ENCODE measurements at regions not wholly inside any gene's neighbourhood (a gene's known extent, or its start where the extent isn't known, plus 50 kb on each side); places are given as distances from the start of the nearest gene placed in this dataset.

DNA sequence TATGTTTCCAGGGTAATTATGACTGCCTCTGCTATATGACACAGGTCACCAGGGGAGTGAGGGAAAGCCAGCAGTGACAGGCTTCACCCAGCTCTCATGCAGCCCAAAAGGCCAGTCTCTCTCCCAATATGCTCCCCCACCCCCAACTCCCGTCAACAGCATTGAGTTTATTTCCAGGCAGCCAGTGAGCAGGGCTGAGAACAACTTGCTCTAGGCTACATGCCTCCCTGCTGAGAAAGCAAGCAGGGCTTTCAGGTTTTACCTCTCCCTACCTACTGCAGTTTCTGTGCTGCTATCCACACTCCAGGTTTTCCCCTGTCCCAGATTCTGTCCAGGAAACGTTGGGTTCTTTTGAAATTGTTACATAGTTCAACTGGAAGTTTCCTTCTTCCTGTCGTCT, 291.4 kb downstream of the PABPC4L start:
- Histone ChIP-seq H3K36me3 (no peaks in the 10 kb centered on the region), H3K27ac (no peak overlapping the region), H3K9me3 (no peaks in the 10 kb centered on the region), H3K9ac (no peak overlapping the region), H3K4me3 (no peak overlapping the region), H3K4me1 (no peaks in the 10 kb centered on the region), H3K4me2 (no peak overlapping the region), H3K27me3 (no peaks in the 10 kb centered on the region), H4K20me1 (no peaks in the 10 kb centered on the region)
- no peak for TF ChIP-seq Cebpa-rat (IDR thresholded peaks at IDR 0.05)

DNA sequence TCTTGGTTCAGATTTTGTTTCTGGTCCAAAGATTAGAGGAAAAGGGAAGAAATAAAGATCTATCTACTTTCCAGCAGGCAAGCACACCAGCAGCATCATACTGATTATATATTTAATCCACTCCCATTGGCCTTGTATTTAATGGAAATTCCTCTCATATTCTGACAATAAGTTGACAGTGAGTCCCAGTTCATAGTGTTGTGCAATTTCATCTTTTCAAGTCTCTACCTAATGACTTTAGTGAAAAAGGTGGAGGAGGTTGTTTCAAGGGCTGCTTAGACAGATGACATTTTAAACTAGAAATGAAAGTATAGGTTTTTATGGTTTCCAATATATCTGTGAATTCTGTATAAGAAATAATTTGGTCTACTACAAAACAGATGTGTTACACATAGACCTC, 298.6 kb downstream of the PABPC4L start:
- Histone ChIP-seq H4K20me1 (no peaks in the 10 kb centered on the region), H3K9ac (no peak overlapping the region), H3K36me3 (no peaks in the 10 kb centered on the region), H3K9me3 (no peaks in the 10 kb centered on the region), H3K27me3 (no peaks in the 10 kb centered on the region), H3K27ac (no peak overlapping the region), H3K4me1 (no peaks in the 10 kb centered on the region), H3K4me2 (no peak overlapping the region), H3K4me3 (no peak overlapping the region)
- no peak for TF ChIP-seq Cebpa-rat (IDR thresholded peaks at IDR 0.05)

DNA sequence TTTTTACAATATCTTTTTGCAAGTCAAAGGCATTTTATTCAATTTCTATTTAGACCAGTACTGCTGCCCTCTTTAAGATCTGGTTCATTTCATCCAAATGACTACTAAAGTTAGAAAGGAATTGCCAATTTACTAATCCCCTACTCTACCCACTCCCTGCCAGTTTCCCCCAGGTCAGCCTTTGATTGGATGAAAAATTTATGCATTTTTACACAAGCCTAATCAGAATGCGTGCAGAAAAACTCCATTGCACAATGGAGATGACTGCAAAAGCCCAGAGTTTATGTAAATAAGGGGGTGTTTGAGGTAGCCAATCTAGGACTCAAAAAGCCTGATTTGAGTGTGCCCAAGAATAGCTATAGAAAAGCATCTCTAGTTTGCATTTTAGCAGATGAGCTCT, 310.6 kb downstream of the PABPC4L start:
- no peak for TF ChIP-seq Cebpa-rat (IDR thresholded peaks at IDR 0.05)
- no peaks in the 10 kb centered on the region for H3K27me3 ChIP-seq
- H4K20me1 ChIP-seq, result no peaks in the 10 kb centered on the region
- H3K4me1 ChIP-seq, result no peaks in the 10 kb centered on the region
- no peaks in the 10 kb centered on the region for H3K36me3 ChIP-seq
- no peaks in the 10 kb centered on the region for H3K9me3 ChIP-seq
- no peak overlapping the region for H3K9ac ChIP-seq
- no peak overlapping the region for H3K27ac ChIP-seq
- no peak overlapping the region for H3K4me2 ChIP-seq
- H3K4me3 ChIP-seq, result no peak overlapping the region

DNA sequence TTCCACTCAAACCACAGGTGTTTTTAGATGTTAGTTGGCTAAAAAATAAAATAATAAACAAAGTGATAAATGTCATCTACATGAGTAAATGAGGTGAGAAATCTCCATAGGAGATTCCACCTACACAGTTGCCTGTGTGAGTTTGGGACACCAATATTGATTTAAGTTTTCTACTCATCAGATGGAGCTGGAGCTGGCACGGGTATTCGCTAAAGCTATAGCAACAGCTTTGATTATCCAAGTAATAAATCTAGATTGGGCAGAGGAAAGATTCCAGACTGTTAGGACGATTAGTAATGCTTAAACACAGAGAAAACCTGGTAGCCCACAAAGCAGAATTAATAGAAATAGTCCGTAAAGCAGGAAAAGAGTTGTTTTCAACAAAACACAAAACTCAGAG, 313.9 kb downstream of the PABPC4L start:
- Histone ChIP-seq H3K36me3 (no peaks in the 10 kb centered on the region), H3K4me2 (no peak overlapping the region), H3K4me1 (no peaks in the 10 kb centered on the region), H4K20me1 (no peaks in the 10 kb centered on the region), H3K4me3 (no peak overlapping the region), H3K27ac (no peak overlapping the region), H3K9me3 (no peaks in the 10 kb centered on the region), H3K9ac (no peak overlapping the region), H3K27me3 (no peaks in the 10 kb centered on the region)
- no peak for TF ChIP-seq Cebpa-rat (IDR thresholded peaks at IDR 0.05)

DNA sequence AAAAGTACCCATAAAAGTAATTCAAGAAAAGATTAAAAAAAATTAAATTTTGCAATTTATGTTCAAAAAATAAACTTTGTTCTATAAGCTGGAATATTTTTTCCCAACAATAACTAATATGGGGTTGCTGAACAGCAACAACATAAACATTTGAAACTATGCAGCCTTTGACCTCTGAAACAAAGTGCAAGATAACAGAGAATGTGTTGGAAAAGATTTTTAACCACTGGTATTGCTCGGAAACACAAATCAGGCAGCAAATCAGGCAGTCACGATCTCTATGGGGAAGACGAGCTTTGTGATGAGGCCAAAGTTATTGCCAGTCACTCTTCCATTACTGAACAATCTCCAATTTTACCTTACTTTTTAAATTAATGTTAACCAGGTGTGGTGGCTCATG, 332.1 kb downstream of the PABPC4L start:
- no peak overlapping the region for H3K4me3 ChIP-seq
- no peaks in the 10 kb centered on the region for H3K4me1 ChIP-seq
- no peaks in the 10 kb centered on the region for H3K36me3 ChIP-seq
- no peaks in the 10 kb centered on the region for H3K9me3 ChIP-seq
- TF ChIP-seq Cebpa-rat (IDR thresholded peaks at IDR 0.05), result no peak
- no peaks in the 10 kb centered on the region for H3K27me3 ChIP-seq
- H3K9ac ChIP-seq, result no peak overlapping the region
- H3K27ac ChIP-seq, result no peak overlapping the region
- no peak overlapping the region for H3K4me2 ChIP-seq
- H4K20me1 ChIP-seq, result no peaks in the 10 kb centered on the region

DNA sequence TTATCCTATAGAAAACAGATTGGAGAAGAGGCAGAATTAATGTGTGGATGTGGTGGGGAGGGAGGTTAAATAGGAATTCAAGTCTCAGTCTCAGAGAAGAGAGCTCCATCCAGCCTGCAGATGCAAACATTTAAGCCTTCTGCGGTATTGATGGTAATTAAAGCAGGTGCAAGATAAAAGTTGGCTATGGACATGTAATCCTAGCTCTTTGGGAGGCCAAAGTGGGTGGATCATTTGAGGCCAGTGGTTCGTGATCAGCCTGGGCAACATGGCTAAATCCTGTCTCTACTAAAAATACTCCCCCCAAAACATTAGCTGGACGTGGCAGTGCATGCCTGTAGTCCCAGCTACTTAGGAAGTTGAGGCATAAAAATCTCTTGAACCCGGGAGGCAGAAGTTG, 332.7 kb downstream of the PABPC4L start:
- H3K4me3 ChIP-seq, result no peak overlapping the region
- H3K9ac ChIP-seq, result no peak overlapping the region
- H3K9me3 ChIP-seq, result no peaks in the 10 kb centered on the region
- no peaks in the 10 kb centered on the region for H3K4me1 ChIP-seq
- H4K20me1 ChIP-seq, result no peaks in the 10 kb centered on the region
- no peak overlapping the region for H3K27ac ChIP-seq
- no peaks in the 10 kb centered on the region for H3K27me3 ChIP-seq
- no peak overlapping the region for H3K4me2 ChIP-seq
- no peak for TF ChIP-seq Cebpa-rat (IDR thresholded peaks at IDR 0.05)
- no peaks in the 10 kb centered on the region for H3K36me3 ChIP-seq

DNA sequence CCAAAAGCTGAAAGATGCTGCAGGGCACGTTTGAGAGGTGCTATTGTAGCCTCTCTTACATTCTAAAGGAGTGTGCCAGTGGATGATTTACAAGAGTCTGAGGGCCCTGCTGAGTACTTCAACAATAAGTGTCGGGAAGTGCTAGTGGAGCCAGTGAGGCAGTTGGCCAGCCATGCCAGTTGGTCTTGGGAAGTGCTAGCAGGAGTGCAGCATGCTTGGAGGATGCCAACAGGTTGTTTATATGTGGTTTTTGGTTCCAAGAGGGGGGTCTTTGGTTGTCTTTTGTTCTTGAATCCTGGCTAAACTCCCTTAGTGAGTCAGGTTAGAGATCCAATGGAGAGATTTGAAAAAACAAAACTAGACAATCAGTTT, 335.3 kb downstream of the PABPC4L start:
- H4K20me1 ChIP-seq, result no peaks in the 10 kb centered on the region
- H3K27ac ChIP-seq, result no peak overlapping the region
- H3K9me3 ChIP-seq, result no peaks in the 10 kb centered on the region
- H3K4me3 ChIP-seq, result no peak overlapping the region
- H3K4me1 ChIP-seq, result no peaks in the 10 kb centered on the region
- no peak overlapping the region for H3K4me2 ChIP-seq
- H3K36me3 ChIP-seq, result no peaks in the 10 kb centered on the region
- no peaks in the 10 kb centered on the region for H3K27me3 ChIP-seq
- no peak for TF ChIP-seq Cebpa-rat (IDR thresholded peaks at IDR 0.05)
- no peak overlapping the region for H3K9ac ChIP-seq

DNA sequence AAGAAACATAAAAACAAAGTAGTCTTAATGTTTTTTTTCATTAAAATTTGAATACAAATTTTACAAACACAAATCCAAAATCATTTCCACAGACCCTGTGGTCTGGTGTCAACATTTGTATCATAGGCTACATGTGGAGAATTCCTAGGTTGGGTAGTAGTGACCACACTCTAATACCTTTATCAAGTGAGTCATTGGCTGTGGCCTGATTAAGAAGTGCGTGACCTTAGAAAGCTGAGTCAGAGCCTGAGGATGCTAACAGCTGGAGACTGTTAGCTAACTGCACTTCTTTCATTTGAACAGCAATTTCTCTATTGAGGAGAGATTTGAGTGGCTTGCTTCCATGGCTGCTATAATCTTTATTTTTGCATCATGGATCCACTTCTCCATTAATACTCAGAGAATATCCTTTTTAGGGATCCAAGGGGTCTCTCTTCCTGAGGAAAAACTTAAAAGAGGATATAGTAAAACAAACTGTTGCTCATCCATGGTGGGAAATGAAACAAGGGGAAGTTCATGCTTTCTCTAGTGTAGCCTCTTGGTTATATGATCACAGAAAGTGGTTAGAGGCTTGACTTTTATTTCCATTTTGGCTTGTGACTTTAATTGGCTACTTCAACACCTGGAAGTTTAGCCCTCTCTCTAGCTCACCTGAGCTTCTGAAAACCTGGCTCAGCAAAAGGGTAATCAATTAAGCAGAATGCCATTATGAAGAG, 335.8 kb downstream of the PABPC4L start:
- Histone ChIP-seq H3K9ac (no peak overlapping the region), H3K4me2 (no peak overlapping the region), H3K27ac (no peak overlapping the region), H3K4me3 (no peak overlapping the region), H4K20me1 (no peaks in the 10 kb centered on the region), H3K4me1 (no peaks in the 10 kb centered on the region), H3K9me3 (no peaks in the 10 kb centered on the region), H3K36me3 (no peaks in the 10 kb centered on the region), H3K27me3 (no peaks in the 10 kb centered on the region)
- TF ChIP-seq Cebpa-rat (IDR thresholded peaks at IDR 0.05), result no peak

DNA sequence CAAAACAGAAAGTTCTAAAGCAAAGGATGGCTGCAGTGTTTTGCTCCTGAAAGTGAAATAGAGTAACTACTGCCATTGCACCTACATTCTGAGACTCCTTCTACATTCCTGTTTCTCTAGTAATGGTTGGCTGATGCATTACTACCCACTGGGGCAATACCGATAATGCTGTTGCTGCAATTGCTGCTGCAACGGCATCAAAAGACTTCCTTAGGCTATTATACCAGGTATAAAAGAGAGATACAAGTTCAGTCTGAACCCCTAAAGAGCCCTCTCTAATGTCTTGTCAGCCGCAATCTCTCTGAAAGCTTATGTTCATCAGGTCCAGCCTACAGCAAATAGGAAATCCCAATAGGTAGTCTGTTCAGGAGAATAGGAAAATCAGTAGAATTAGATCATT, 338.4 kb downstream of the PABPC4L start:
- no peak overlapping the region for H3K4me2 ChIP-seq
- H3K9me3 ChIP-seq, result no peaks in the 10 kb centered on the region
- no peaks in the 10 kb centered on the region for H3K4me1 ChIP-seq
- no peak overlapping the region for H3K9ac ChIP-seq
- no peak overlapping the region for H3K27ac ChIP-seq
- no peaks in the 10 kb centered on the region for H4K20me1 ChIP-seq
- no peak for TF ChIP-seq Cebpa-rat (IDR thresholded peaks at IDR 0.05)
- no peaks in the 10 kb centered on the region for H3K36me3 ChIP-seq
- H3K27me3 ChIP-seq, result no peaks in the 10 kb centered on the region
- H3K4me3 ChIP-seq, result no peak overlapping the region

DNA sequence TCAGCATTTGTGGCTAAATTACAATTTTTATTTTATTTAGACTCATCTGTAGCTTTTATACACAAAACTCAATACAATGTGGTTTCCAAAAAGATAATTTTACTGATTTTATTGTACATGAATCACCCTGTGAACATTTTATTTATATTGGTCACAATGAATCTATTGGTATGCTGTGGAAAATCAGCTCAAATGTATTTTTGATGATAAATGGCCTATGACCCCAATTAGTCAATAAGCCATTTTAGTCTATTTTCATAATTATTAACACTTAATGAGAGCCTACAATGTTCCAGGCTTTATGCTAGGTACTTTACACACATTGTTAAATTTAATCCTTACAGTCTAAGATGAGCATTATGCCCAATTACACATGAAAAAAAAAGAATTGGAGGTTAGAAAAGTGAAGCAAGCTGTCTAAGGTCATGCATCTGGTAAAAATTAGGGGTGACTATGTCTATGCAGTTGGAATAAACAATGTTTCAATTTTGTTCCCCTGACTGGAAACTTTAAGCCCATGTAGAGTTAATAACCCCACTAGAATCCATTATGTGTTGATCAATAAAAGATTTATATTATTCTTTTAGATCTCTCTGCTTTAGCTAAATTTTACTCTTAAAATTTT, 344.7 kb downstream of the PABPC4L start:
- no peaks in the 10 kb centered on the region for H3K4me1 ChIP-seq
- no peak overlapping the region for H3K27ac ChIP-seq
- H3K27me3 ChIP-seq, result no peaks in the 10 kb centered on the region
- TF ChIP-seq Cebpa-rat (IDR thresholded peaks at IDR 0.05), result no peak
- no peaks in the 10 kb centered on the region for H3K9me3 ChIP-seq
- no peak overlapping the region for H3K4me3 ChIP-seq
- no peak overlapping the region for H3K4me2 ChIP-seq
- no peak overlapping the region for H3K9ac ChIP-seq
- H3K36me3 ChIP-seq, result no peaks in the 10 kb centered on the region
- H4K20me1 ChIP-seq, result no peaks in the 10 kb centered on the region

DNA sequence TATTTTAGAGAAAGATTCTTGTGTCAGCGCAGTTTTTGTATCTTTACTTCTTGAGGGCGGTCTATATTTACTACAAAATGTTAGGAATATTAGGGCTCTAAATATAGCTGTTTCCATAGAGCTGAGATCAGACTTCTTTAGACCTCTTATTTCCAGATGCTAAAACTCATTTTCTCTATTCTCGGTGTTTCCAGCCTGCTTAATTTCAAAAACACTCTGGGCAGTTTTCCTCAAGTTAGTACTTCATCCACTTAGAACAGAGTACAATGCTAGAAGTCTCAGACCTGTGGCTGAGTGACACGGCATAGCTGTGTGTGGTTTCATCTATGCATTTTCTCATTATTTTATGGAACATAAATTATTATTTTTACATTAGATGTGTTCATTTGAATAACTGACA, 346.6 kb downstream of the PABPC4L start:
- H3K27ac ChIP-seq, result no peak overlapping the region
- H3K27me3 ChIP-seq, result no peaks in the 10 kb centered on the region
- H3K9ac ChIP-seq, result no peak overlapping the region
- H3K4me3 ChIP-seq, result no peak overlapping the region
- H3K4me1 ChIP-seq, result no peaks in the 10 kb centered on the region
- H3K4me2 ChIP-seq, result no peak overlapping the region
- no peaks in the 10 kb centered on the region for H4K20me1 ChIP-seq
- TF ChIP-seq Cebpa-rat (IDR thresholded peaks at IDR 0.05), result no peak
- no peaks in the 10 kb centered on the region for H3K36me3 ChIP-seq
- no peaks in the 10 kb centered on the region for H3K9me3 ChIP-seq

Data from BLaER1 (cell line).